Left lung (tissue), 4 donors: ENCODE measurements at regions not wholly inside any gene's neighbourhood (a gene's known extent, or its start where the extent isn't known, plus 50 kb on each side); places are given as distances from the start of the nearest gene placed in this dataset.

Source experiments
- ATAC-seq: fragments of 200-7000 bp; cut with Tn5 transposase; one replicate; pipeline ENCODE4 v1.9.1; 2020; ENCODE audit warnings: moderate library complexity
- DNase-seq, 4 donors: peaks; one replicate each; pipeline ENCODE4 v3.0.0-alpha.2; 2013 to 2020
- H3K27ac ChIP-seq, 2 donors: fragments of 200-600 bp; sonication (generic) in 1 of 2; one replicate each; pipeline versions ENCODE4 v1.5.0 to v1.8.0; 2020 to 2021
- H3K27me3 ChIP-seq, 2 donors: fragments of 200-600 bp; sonication (generic) in 1 of 2; one replicate each; pipeline versions ENCODE4 v1.5.0 to v1.8.0; 2020 to 2021
- H3K36me3 ChIP-seq, 2 donors: fragments of 200-600 bp; sonication (generic) in 1 of 2; one replicate each; pipeline versions ENCODE4 v1.5.0 to v1.8.0; 2020 to 2021
- H3K4me1 ChIP-seq, 2 donors: fragments of 200-600 bp; one replicate each; pipeline ENCODE4 v1.8.0; 2021
- H3K4me3 ChIP-seq, 2 donors: fragments of 200-600 bp; sonication (generic) in 1 of 2; one replicate each; pipeline versions ENCODE4 v1.5.0 to v1.8.0; 2020 to 2021; ENCODE audit warnings: mild to moderate bottlenecking in 1 of 2
- H3K9me3 ChIP-seq, 2 donors: fragments of 200-600 bp; sonication (generic) in 1 of 2; one replicate each; pipeline versions ENCODE4 v1.5.0 to v1.8.0; 2020 to 2021
- CTCF ChIP-seq, 2 donors: fragments of 200-600 bp; sonication (generic) in 1 of 2; IDR thresholded peaks; one replicate each; pipeline versions ENCODE4 v1.5.0 to v1.8.0; 2021; ENCODE audit warnings: antibody characterized with exemption in 2 of 2
- intact Hi-C, 2 donors: fragments of 100-400 bp; cut with DNase I; formaldehyde crosslinking; loops; one replicate each; pipeline versions ENCODE4 v1.11.2 to v1.14.2; 2022
- donor health status: DM: no; HTN: yes; CAD: no.
- donor health status: DM: no; HTN: no; CAD: no.

- intact Hi-C loops = no loop called here
- ATAC-seq (no peak), DNase-seq (no peak)
- Histone ChIP-seq H3K27me3 (peaks cover 0 to 42% of the 10 kb centered on the region in 2 donors), H3K9me3 (no peaks in the 10 kb centered on the region), H3K4me3 (no peak overlapping the region), H3K36me3 (no peaks in the 10 kb centered on the region), H3K27ac (no peak overlapping the region), H3K4me1 (no peaks in the 10 kb centered on the region)
- TF ChIP-seq CTCF (IDR thresholded peaks at IDR 0.05) = no peak
These were observed 192.6 kb upstream of the NECTIN1 start for GRCh38 chr11:119921571-119921970.

GRCh38 chr11:119920666-119921387 is 191.8 kb upstream of the NECTIN1 start:
- H3K9me3 ChIP-seq = no peaks in the 10 kb centered on the region
- H3K27me3 ChIP-seq = peaks cover 0 to 42% of the 10 kb centered on the region in 2 donors
- H3K27ac ChIP-seq = no peak overlapping the region
- no peak for ATAC-seq
- intact Hi-C loops = no loop called here
- no peaks in the 10 kb centered on the region for H3K36me3 ChIP-seq
- TF ChIP-seq CTCF (IDR thresholded peaks at IDR 0.05) = no peak
- no peak overlapping the region for H3K4me3 ChIP-seq
- H3K4me1 ChIP-seq = no peaks in the 10 kb centered on the region
- no peak for DNase-seq

- no peak for TF ChIP-seq CTCF (IDR thresholded peaks at IDR 0.05)
- DNase-seq = no peak
- ATAC-seq = no peak
- H3K4me1 ChIP-seq = no peaks in the 10 kb centered on the region
- H3K36me3 ChIP-seq = no peaks in the 10 kb centered on the region
- no peaks in the 10 kb centered on the region for H3K9me3 ChIP-seq
- H3K27me3 ChIP-seq = peaks cover 0 to 42% of the 10 kb centered on the region in 2 donors
- intact Hi-C loops = no loop called here
- H3K27ac ChIP-seq = no peak overlapping the region
- H3K4me3 ChIP-seq = no peak overlapping the region
These were observed 190.7 kb upstream of the NECTIN1 start for GRCh38 chr11:119919656-119920055.

GRCh38 chr11:119918347-119918746 is 189.3 kb upstream of the NECTIN1 start:
- Histone ChIP-seq H3K9me3 (no peaks in the 10 kb centered on the region), H3K4me1 (no peaks in the 10 kb centered on the region), H3K27me3 (peaks cover 0 to 42% of the 10 kb centered on the region in 2 donors), H3K4me3 (no peak overlapping the region), H3K36me3 (no peaks in the 10 kb centered on the region), H3K27ac (no peak overlapping the region)
- intact Hi-C loops = no loop called here
- TF ChIP-seq CTCF (IDR thresholded peaks at IDR 0.05) = no peak
- DNase-seq (no peak), ATAC-seq (no peak)

- no peak overlapping the region for H3K27ac ChIP-seq
- no peaks in the 10 kb centered on the region for H3K9me3 ChIP-seq
- ATAC-seq (no peak), DNase-seq (no peak)
- H3K36me3 ChIP-seq = no peaks in the 10 kb centered on the region
- intact Hi-C loops = no loop called here
- no peak overlapping the region for H3K4me3 ChIP-seq
- no peaks in the 10 kb centered on the region for H3K4me1 ChIP-seq
- no peak for TF ChIP-seq CTCF (IDR thresholded peaks at IDR 0.05)
- peaks cover 0 to 35% of the 10 kb centered on the region in 2 donors for H3K27me3 ChIP-seq
These were observed 187.6 kb upstream of the NECTIN1 start for GRCh38 chr11:119916568-119916967.
